ENCODE measurements at regions not wholly inside any gene's neighbourhood (a gene's known extent, or its start where the extent isn't known, plus 50 kb on each side); places are given as distances from the start of the nearest gene placed in this dataset.

- no peak for TF ChIP-seq CTCF (IDR thresholded peaks at IDR 0.05)
- TF ChIP-seq POLR2A (IDR thresholded peaks at IDR 0.05) = no peak
Measured at GRCh38 chr11:70641369-70641768, 243.0 kb downstream of the CTTN start.
